Stimulated activated CD4-positive, alpha-beta T cell treated with anti-CD3 and anti-CD28 coated beads, TNF-alpha, amount 100 ng/mL, for 48 hours (primary cell): ENCODE measurements at regions not wholly inside any gene's neighbourhood (a gene's known extent, or its start where the extent isn't known, plus 50 kb on each side); places are given as distances from the start of the nearest gene placed in this dataset.
"Not testable (repeated sequence)": the region's sequence is repeated elsewhere in the genome, so short reads cannot be mapped to it uniquely, and the experiment has no call there.

Experiments used
- DNase-seq, 3 donors: peaks; one replicate each; pipeline ENCODE4 v3.0.0-alpha.2; 2020; ENCODE audit warnings: low read depth in 3 of 3

DNA sequence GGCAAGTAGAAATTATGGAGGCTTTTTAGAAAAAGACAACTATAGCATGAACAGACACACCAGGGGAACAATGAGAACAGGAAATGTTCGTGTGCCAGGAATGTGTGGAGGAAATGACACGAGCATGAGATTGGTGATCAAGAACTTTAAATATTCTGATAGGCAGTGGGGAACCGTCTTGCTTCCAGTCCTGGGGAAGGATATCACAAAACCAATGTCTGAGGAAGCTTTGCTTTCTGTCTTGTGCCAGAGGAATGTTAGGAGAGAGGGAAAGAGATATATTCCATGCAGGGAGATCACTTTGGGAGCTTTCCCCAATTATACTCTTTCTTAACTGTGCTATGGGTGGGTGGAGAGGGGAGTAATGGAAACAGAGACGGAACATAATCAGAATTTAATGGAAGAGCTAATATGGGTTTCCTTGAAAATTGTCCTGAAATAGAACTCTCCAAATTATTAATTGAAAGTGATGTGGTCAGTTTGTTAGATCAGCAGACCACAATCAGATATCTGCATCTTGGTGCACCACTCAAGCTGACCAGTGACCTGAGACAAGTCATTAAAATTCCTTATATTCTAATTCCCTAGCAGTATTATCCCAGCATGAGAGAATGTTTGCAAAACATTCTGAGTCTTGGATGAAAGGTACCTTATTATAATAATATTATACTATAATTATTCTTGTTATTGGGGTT is 178.2 kb downstream of the SOX4 start:
- no peak for DNase-seq

DNA sequence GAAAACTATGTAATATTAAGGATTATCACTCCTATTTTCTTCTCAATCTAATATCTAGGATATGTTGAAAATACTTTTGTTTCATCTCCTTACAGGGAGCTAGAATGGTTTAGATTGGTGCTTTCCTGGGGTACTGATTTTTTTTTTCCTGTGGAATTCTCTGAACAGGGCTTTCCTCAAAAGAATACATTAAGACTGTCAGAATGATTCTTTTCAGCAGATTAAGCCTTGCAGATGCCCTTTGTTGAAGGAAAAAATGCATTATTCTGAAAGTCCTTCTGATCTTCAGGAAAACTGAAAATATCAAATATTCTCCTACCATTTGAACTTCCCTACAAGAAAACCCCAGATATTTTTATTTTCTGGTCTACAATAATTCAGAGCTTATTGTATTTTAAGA is 178.9 kb downstream of the SOX4 start:
- no peak for DNase-seq

DNA sequence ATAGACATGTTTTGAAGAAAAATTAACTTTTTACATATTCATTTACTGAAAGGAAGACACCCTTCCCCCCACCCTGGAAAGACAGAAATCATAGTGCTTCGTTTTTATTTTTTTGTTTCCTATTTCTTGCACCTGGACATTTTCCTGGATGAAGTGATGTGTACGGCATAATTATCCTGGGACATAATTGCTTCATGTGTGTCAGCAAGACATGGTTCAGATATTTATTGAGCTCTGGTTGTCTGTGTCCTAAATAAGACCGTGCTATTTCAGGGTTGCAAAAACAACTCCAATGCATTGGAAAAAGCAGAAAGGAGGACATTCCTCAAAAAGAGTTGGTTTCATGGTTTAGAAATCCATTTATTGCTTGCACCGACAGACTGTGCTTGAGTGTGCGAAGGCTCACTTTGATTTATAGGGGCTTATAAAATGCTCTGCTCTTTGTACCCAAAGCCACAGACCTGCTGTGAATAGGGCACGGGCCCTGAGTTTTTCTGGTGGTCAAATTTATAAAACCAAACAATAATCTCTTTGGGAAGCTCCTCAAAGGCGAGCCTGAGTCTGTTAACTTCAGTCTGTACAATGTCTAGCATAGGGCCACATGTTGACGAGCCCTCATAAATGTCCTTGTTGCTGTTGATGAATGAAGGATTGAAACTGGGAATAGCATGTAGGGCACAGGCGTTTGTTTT is 179.5 kb downstream of the SOX4 start:
- no peak for DNase-seq

DNA sequence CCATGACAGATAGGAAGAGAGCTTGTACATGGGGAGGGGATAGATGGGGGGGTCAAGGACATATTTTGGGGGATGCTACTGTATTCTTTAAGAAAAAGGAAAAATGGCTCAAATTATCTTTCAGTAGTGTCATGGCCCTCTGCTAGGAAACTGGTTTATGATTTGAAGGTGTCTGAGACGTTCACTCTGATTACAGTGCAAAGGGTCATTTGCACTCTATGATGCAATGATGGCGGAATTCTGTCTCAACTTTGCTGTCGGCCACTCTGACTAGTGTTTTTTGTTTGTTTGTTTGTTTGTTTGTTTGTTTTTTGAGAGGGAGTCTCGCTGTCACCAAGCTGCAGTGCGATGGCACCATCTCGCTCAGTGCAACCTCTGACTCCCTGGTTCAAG is 180.0 kb downstream of the SOX4 start:
- no peak for DNase-seq

DNA sequence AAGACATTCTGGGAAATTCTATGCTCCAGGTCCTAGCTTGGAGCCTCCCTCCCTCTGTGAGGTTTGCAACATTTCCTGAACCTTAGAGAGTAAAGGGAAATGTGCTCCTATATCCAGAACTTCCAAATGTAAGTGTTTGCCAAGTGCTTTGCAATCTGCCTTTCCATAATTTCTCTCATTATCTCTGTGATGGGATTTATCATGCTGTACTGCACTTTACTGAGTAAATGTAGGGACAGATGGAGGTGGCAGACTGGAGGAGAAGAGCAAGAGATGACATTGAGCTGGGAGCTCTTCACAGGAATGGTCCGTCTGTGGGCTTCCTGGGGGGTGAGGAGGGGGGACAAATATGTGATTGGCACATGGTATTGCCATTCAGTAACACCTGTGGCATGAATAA is 184.3 kb downstream of the SOX4 start:
- DNase-seq: no peak

DNA sequence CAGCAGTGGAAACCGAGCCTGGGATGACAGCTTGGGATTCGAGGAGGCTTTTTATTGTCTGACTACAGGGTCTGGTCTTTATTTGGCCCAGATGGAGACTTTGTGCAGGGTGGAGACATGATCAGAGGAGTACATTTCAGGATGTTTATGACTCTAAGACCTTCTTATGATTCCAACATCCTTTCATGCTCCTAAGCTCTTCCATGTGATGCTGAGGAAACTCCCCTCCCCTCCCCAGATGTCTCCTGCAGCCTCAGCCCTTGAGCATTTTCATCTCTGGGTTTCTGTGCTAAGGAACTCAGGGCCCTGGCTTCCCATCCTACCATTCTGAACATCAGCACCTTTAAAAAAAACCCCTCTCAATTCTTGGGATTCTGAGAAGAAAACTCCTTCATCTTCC is 186.6 kb downstream of the SOX4 start:
- no peak for DNase-seq

DNA sequence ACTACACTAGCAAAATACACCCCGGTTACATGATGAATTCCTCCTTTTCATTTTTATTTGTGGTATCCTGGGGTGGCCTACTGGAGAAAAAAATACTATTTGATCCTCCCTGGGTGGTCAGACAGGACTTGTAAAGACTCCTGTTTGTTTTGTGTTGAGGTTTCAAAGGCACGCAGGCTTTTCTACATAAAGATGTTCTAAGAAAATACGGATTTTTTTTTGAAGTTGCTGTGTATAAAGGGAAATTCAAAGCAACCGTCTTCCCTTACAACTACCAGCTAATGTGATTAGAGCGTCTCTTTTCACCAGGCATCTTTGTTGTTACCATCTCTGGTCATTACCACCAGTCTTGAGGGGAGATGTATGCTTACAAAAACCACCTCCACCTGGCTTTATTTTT is 187.1 kb downstream of the SOX4 start:
- DNase-seq: no peak

DNA sequence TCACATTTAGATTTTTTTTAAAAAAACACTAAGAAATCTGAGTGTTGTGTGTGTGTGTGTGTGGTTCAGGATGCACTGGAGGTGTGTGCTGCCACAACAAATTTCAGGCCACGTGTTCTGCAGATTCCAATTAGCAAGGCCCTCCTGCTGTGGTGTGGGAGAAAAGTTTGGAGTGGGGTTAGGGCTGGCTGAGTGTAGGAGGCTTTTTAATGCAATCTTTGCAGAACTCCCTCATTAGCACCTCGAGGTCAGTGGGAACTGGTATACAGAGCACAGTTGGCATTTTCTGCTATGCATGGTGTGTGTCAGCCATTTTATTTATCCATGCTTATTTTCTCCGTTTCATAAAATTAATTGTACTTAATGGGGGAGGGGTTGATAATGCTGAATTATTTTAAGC is 187.6 kb downstream of the SOX4 start:
- DNase-seq: no peak

DNA sequence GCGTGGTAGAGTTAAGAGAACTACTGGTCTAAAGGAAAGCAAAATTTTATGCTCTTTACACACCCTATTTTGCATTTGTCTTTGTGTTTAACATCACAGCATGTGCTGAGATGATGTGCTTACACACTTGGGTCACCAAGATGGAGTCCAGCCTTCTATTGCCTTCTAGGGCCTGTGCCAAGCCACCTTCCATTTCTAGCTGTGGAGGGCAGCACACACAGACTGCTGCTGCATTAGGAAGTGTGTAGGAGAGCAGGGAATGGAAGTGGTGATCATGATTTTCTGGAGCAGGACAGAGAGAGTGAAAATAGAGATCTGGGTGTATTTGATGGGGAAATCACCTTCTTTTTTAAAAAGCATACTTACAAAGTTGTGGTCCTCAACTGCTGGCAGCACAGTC is 191.6 kb downstream of the SOX4 start:
- no peak for DNase-seq

DNA sequence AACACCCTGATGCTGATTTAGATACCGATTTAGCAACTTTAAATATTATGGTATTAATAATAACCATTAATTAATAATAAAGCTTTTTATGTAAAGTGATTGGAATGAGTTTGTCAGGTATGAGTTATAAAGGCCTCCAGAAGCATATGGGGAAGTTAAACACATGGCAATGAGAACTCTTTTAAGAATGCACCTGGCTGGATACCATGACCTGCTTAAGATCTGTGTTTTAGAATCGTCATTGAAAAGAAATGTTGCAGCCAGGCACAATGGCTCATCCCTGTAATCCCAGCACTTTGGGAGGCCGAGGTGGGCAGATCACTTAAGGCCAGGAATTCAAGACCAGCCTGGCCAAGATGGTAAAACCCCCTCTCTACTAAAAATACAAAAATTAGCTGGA is 197.5 kb downstream of the SOX4 start:
- DNase-seq: no peak

DNA sequence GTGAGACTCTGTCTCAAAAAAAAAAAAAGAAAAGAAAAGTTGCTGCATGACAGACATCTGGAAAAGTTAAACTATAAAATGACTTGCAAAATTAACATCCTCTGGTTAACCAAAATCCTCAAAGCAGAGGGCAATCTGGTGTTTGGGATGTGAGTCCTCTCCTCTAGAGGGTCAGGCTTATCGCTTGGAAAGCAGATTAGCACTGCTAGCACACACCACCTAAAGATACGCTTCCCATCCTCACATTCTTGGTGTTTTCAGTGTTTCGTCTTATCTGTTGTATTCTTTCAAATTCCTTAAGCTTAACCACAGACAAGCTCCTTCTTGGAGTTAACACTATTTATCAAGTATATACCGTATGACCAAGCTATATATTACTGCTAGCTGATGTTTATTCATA is 198.0 kb downstream of the SOX4 start:
- DNase-seq: no peak

DNA sequence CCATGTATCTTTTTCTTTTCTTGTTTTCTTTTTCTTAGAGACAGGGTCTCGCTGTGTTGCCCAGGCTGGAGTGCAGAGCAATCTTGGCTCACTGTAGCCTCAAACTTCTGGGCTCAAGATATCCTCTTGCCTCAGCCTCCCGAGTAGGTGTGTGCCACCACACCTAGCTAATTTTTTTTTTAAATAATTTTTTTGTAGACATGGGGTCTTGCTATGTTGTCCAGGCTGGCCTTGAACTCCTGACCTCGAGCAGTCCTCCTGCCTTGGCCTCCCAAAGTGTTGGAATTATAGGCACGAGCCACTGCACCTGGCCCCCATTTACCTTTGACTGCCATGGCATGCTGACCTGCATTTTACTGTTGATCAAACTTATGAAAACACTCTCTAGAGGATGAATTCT is 198.6 kb downstream of the SOX4 start:
- no peak for DNase-seq

DNA sequence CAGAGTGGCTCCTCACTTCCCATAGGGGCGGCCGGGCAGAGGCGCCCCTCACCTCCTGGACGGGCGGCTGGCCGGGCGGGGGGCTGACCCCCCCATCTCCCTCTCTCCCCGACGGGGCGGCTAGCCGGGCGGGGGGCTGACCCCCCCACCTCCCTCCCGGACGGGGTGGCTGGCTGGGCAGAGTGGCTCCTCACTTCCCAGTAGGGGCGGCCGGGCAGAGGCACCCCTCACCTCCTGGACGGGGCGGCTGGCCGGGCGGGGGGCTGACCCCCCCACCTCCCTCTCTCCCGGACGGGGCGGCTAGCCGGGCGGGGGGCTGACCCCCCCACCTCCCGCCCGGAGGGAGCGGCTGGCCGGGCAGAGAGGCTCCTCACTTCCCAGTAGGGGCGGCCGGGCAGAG is 203.4 kb downstream of the SOX4 start:
- DNase-seq: not testable (repeated sequence)

DNA sequence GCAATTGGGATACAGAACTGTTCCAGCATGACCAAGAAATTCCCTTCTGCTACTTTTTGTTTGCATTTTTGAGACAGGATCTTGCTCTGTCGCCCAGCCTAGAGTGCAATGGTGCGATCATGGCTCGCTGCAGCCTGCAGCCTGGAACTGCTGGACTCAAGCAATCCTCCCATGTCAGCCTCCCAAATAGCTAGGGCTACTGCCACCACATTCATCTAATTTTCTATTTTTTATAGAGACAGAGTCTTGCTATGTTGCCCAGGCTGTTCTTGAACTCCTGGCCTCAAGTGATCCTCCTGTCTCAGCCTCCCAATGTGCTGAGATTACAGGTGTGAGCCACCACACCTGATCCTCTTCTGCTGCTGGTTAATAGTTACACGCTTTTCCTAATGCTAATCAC is 204.9 kb downstream of the SOX4 start:
- DNase-seq: no peak

DNA sequence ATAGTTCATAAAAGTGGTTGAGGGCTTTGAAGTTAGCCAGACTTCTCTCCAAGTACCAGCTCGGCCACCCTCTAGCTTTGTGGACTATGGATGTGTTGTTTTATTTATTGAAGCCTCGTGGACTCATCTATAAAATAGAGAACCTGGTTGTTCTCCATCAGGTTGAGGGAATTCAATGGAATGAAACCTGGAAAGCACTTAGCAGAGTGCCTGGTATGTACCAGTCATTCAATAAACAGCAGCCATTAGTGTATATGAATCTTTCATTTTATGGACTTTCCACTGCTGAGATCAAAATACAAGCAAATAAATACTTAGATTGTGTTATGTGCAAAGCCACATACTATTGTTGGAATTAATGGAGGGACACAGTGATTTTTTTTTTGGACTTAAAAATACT is 206.8 kb downstream of the SOX4 start:
- DNase-seq: no peak

DNA sequence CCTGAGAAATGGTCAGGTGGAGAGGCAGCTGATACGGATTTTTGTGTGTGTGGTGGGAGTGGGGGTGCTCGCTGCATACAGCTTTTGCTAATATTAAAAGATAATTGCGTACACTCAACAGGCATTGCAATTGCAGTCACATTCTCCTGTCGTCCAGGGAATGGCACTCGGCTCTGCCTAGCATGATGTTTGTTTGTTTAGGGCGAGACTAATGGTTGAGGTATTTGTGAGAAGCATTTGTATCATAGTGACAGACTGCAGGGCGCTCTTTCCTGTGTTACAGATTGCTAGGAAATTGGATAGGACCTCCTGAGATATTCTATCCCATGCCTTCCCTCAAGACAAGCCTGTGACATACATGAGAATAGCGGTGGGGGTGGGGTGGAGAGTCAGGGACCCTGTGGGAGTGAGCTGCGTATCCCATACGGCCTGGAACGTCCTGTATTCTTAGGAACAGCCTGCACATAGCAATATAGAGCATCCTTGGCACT is 207.4 kb downstream of the SOX4 start:
- no peak for DNase-seq

DNA sequence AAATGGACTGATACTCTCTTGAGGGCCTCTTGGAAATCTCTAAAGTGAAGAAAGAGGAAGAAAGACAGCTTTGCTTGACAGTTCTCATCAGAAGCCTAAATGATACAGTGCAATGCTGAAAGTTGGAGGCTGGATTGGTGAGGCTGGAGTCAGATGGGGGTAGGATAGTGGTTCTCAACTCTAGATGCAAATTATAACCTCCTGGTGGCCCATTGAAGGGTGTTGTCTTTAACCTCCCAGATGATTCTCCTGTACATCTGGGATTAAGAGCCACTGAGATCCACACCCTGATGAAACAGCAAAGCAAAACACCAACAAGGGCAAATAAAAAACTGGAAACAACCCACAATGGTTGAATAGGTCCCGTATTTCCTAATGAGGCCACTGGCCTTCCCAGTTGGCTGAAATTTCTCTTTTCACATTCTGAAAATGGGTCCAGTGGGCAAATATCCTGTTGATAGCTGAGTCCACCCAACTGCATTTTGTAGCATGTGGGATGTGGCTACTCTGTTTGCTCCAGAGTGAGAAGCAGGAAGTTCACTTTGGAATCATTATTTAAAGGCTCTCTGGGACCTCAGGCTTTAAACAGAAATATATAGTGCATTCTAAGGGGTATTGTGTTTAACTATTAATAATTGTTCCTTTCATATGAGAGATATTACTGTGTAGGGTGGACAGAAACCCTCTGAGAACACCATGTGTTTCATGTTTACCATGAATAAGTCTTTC is 208.1 kb downstream of the SOX4 start:
- no peak for DNase-seq

DNA sequence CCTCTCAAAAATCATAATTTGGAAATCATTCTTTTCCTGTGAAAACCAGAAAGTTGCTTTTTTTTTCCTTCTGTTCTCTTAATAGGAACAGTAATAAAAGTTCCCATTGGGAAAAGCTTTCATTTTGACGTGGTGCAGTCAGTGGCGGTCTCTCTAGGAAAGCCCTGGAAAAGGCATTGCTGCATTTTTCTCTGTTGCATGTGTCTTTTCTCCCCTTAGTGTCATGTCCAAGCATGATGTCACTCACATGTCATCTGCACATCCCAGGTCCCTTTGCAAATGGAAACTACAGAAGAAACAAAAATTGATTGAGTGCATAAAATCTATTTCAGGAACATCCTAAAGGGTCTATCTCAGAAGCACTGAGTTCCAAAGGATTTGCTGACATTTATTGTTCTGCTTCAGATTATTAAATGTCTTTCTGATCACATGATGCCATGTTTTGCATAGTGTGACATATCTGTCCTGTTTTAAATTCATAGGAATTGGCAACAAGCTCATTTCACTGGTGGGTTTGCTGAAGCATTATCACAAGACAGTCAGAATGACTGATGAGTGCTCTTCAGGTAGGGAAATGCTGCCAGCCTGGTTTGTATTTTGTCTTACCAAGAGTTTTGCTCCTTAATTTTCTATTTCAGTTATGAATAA is 208.7 kb downstream of the SOX4 start:
- no peak for DNase-seq

DNA sequence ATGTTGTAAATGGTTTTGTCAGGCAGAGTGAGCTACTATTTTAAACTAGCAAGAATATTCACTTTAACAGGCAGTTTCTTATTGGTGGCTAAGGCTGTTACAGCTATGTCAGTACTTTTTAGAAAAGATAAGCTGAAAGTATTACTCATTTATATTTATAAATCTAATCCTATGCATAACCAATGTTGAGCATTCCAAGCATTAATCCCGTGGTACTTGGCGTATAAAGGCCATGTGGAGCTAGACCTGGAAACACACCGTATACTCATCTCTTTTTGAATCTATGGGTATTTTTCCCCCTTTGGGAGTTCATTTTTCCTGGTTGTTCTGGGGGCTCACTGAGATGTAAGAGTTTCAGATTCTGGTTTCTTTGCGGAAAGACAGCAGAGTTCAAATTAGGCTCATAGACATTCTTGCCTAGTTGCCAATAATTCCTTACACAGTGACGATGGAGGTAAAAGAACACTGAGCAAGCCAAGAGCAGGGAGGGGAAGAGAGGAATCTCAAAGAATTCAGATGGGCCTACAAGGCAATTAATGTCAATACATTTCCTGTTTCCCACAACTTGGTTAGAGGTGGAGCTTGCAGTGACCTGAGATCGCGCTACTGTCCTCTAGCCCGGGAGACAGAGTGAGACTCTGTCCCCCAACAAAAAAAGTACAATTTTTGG is 211.5 kb downstream of the SOX4 start:
- DNase-seq: no peak

DNA sequence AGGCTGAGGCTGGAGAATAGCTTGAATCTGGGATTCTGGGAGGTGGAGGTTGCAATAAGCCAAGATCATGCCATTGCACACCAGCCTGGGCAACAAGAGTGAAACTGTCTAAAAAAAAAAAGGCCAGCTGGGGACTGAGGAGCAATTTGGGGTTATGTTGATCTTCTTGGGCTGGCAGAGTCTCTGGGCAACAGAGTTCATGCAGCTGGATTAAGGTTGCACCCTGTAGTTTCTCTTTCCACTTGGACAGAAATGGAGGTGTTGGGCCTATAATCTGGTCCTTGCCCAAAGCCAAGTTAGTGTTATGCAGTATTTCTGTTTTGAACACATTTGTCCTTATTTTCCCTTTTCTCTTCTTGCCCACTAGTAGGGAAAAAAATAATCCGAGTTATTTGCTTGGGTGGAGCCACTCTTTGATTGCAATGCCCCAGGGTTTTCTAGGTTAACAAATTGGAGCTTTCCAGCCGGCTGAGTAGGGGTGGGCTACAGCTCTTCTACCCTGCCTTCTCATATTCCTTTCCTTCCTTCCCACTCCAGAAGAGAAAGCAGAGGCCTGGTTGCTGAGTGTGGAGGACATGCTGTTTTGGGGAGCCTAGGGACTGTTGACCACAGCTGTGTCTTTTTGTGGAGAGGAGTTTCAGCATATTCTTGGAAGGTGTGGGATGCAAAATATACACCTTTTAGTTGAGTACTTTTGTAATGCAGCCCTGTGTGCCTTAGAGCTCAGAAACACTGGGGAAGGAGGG is 213.9 kb downstream of the SOX4 start:
- DNase-seq: no peak

DNA sequence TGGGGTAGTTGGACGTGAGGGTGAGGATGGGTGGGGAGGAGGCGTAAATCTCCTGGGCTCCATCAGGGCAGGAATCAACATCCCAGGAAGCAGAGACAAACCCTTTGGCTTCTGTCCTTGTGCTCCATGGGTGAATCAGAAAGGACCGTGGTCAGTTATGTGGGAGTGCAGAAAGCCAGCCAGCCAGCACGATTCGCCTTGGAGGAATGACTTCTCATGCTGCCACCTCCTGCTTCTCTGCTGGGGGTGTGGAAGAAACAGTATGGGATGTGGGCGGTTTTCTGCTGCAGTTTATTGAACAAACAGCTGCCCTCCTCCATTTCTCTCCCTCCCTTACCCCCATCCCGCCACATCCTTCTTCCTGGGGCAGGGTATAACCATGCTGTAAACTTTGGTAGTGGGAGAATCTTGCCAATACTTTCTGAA is 214.5 kb downstream of the SOX4 start:
- no peak for DNase-seq
